ENCODE measurements at regions not wholly inside any gene's neighbourhood (a gene's known extent, or its start where the extent isn't known, plus 50 kb on each side); places are given as distances from the start of the nearest gene placed in this dataset.

- no peaks in the 10 kb centered on the region for H3K79me1 ChIP-seq (ENCODE audit: insufficient read depth, low read depth, low read length, poor library complexity, severe bottlenecking)
- Mint-ChIP-seq H3K27ac (no peak overlapping the region), H3K36me3 (ENCODE audit: insufficient read depth in 1 of 3, low read depth in 3 of 3) (peaks cover 0 to 10% (median 4%) of the 10 kb centered on the region in 3 experiments; a peak in 5 of 7 replicates), H3K4me1 (no peaks in the 10 kb centered on the region), H3K9me3 (peaks cover 10 to 11% of the 10 kb centered on the region in 2 experiments), H3K27me3 (ENCODE audit: low read depth) (no peaks in the 10 kb centered on the region), H3K4me3 (no peak overlapping the region)
- peaks cover 2% of the 10 kb centered on the region for H3K9me3 ChIP-seq (ENCODE audit: control insufficient read depth, low read depth, low read length)
- no peak overlapping the region for H2AFZ ChIP-seq (ENCODE audit: low read length)
- no peak overlapping the region for H2BK5ac ChIP-seq (ENCODE audit: insufficient read length, low read length)
- H4K20me1 ChIP-seq (ENCODE audit: control insufficient read depth, insufficient read depth, insufficient read length), result no peaks in the 10 kb centered on the region
- DNase-seq, result no peak
- no peak overlapping the region for H2BK15ac ChIP-seq (ENCODE audit: low read depth, low read length)
- no peak overlapping the region for H3T11ph ChIP-seq (ENCODE audit: low read length)
- no peaks in the 10 kb centered on the region for H3K4me1 ChIP-seq (ENCODE audit: insufficient read depth, low read length)
- H4K5ac ChIP-seq (ENCODE audit: insufficient read length, low read depth, low read length), result no peak overlapping the region
- no peak overlapping the region for H4K8ac ChIP-seq (replicated peaks; ENCODE audit: insufficient read length, low read depth, low read length)
- TF ChIP-seq, protein P1, sequence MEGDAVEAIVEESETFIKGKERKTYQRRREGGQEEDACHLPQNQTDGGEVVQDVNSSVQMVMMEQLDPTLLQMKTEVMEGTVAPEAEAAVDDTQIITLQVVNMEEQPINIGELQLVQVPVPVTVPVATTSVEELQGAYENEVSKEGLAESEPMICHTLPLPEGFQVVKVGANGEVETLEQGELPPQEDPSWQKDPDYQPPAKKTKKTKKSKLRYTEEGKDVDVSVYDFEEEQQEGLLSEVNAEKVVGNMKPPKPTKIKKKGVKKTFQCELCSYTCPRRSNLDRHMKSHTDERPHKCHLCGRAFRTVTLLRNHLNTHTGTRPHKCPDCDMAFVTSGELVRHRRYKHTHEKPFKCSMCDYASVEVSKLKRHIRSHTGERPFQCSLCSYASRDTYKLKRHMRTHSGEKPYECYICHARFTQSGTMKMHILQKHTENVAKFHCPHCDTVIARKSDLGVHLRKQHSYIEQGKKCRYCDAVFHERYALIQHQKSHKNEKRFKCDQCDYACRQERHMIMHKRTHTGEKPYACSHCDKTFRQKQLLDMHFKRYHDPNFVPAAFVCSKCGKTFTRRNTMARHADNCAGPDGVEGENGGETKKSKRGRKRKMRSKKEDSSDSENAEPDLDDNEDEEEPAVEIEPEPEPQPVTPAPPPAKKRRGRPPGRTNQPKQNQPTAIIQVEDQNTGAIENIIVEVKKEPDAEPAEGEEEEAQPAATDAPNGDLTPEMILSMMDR (conservative IDR thresholded peaks at IDR 0.05), result no peak
- H3K4ac ChIP-seq (ENCODE audit: low read depth, low read length), result no peak overlapping the region
- H3K9ac ChIP-seq (ENCODE audit: extremely low read depth, insufficient read length, low read length), result no peak overlapping the region
- no peak overlapping the region for H3K23ac ChIP-seq (ENCODE audit: insufficient read length, low read depth, low read length)
- H3K23me2 ChIP-seq (ENCODE audit: insufficient read length, low read depth, low read length, poor library complexity, severe bottlenecking), result no peaks in the 10 kb centered on the region
- H3K27me3 ChIP-seq (ENCODE audit: insufficient read depth, low read length), result no peaks in the 10 kb centered on the region
- H3K56ac ChIP-seq (ENCODE audit: insufficient read length, low read depth, low read length), result no peak overlapping the region
- no peak overlapping the region for H3K27ac ChIP-seq (ENCODE audit: insufficient read length, low read depth, low read length)
- H2AK5ac ChIP-seq (ENCODE audit: insufficient read length, low read length), result no peak overlapping the region
- H3K18ac ChIP-seq (ENCODE audit: insufficient read length, low read depth, low read length), result no peak overlapping the region
- H2BK120ac ChIP-seq (ENCODE audit: low read depth, low read length, poor library complexity, severe bottlenecking), result no peak overlapping the region
- H3K14ac ChIP-seq (ENCODE audit: insufficient read depth, low read length), result no peak overlapping the region
- no peak overlapping the region for H2BK12ac ChIP-seq (ENCODE audit: insufficient read length, low read depth, low read length)
- no peak overlapping the region for H3K4me2 ChIP-seq (ENCODE audit: insufficient read depth, insufficient read length, low read length)
- no CpG with 5 or more reads among the region's 5 CpGs for WGBS (ENCODE audit: extremely low coverage, insufficient read length, low lambda C conversion rate)
- H3K79me2 ChIP-seq (ENCODE audit: insufficient read depth, low read length), result no peaks in the 10 kb centered on the region
- no peak overlapping the region for H2BK20ac ChIP-seq (ENCODE audit: low read depth, low read length, poor library complexity, severe bottlenecking)
- H4K91ac ChIP-seq (ENCODE audit: insufficient read length, low read depth, low read length), result no peak overlapping the region
Observed at GRCh38 chr11:79963856-79964645, 523.2 kb upstream of the TENM4 start.

All from H9 (cell line).